KMS-11 (cell line): ENCODE measurements at regions not wholly inside any gene's neighbourhood (a gene's known extent, or its start where the extent isn't known, plus 50 kb on each side); places are given as distances from the start of the nearest gene placed in this dataset.

Experiments used
- H2AFZ ChIP-seq: fragments of 200-600 bp; sonication (generic); 2 replicates; pipeline ENCODE4 v1.6.1; 2016; ENCODE audit warnings: antibody characterized with exemption, mixed run types, low read depth
- H3K27ac ChIP-seq: fragments of 200-600 bp; sonication (generic); 2 replicates; pipeline ENCODE4 v1.6.1; 2016; ENCODE audit warnings: mild to moderate bottlenecking, mixed run types
- H3K27me3 ChIP-seq: fragments of 200-600 bp; sonication (generic); 2 replicates; pipeline ENCODE4 v1.6.1; 2017; ENCODE audit warnings: mild to moderate bottlenecking, low read depth, mixed run types, moderate library complexity; ENCODE audit not compliant: insufficient read depth
- H3K36me3 ChIP-seq: fragments of 200-600 bp; sonication (generic); 2 replicates; pipeline ENCODE4 v1.6.1; 2017; ENCODE audit warnings: mild to moderate bottlenecking, mixed run types; ENCODE audit not compliant: insufficient read depth
- H3K4me1 ChIP-seq: fragments of 200-600 bp; sonication (generic); 2 replicates; pipeline ENCODE4 v1.6.1; 2016; ENCODE audit warnings: mild to moderate bottlenecking, low read depth, mixed run types; ENCODE audit not compliant: poor library complexity, severe bottlenecking
- H3K4me2 ChIP-seq: fragments of 200-600 bp; sonication (generic); 2 replicates; pipeline ENCODE4 v1.7.0; 2016; ENCODE audit warnings: mild to moderate bottlenecking, mixed run types
- H3K4me3 ChIP-seq: fragments of 200-600 bp; sonication (generic); IDR thresholded peaks from 2 replicates; pipeline ENCODE4 v1.6.1; 2017; ENCODE audit warnings: low read depth, low read length, mixed read lengths; ENCODE audit not compliant: insufficient read depth
- H3K79me2 ChIP-seq: fragments of 200-600 bp; sonication (generic); 2 replicates; pipeline ENCODE4 v1.6.1; 2016; ENCODE audit warnings: low read depth, mixed run types; ENCODE audit not compliant: insufficient read depth
- H3K9ac ChIP-seq: fragments of 200-600 bp; sonication (generic); 2 replicates; pipeline ENCODE4 v1.6.1; 2016; ENCODE audit warnings: mild to moderate bottlenecking, mixed run types
- H4K20me1 ChIP-seq: fragments of 200-600 bp; sonication (generic); 2 replicates; pipeline ENCODE4 v1.6.1; 2016; ENCODE audit warnings: mild to moderate bottlenecking, mixed run types; ENCODE audit not compliant: insufficient read depth
- TF ChIP-seq, protein P1 (sequence below): fragments of 200-600 bp; sonication (generic); conservative IDR thresholded peaks from 2 replicates; pipeline ENCODE4 v1.6.1; 2017; ENCODE audit warnings: low read depth, mild to moderate bottlenecking, antibody characterized with exemption, low read length, moderate library complexity, mixed read lengths

DNA sequence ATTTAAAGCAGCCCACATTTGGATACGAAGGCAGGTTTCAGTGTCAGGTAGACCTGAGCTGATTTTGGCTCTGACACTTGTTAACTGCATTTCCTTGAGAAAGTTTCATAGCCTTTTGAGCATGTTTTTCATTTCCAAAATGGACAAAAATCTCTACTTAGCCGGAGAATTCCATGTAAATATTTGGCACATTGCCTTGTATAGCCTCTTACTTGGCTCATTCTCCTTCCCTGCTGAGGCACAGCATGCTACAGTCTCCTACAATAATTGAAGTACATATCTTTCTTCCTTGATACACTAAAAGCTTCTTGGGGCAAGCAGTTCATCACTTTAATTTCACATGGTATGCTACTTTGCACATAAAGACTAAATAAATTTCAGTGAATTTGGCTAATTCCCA, 772.2 kb upstream of the CHAC2 start:
- Histone ChIP-seq H3K27me3 (no peaks in the 10 kb centered on the region), H3K4me2 (no peak overlapping the region), H3K79me2 (no peaks in the 10 kb centered on the region), H3K27ac (no peak overlapping the region), H3K36me3 (no peaks in the 10 kb centered on the region), H3K4me1 (no peaks in the 10 kb centered on the region), H2AFZ (no peak overlapping the region), H3K4me3 (no peak overlapping the region), H4K20me1 (no peaks in the 10 kb centered on the region), H3K9ac (no peak overlapping the region)
- TF ChIP-seq, protein P1, sequence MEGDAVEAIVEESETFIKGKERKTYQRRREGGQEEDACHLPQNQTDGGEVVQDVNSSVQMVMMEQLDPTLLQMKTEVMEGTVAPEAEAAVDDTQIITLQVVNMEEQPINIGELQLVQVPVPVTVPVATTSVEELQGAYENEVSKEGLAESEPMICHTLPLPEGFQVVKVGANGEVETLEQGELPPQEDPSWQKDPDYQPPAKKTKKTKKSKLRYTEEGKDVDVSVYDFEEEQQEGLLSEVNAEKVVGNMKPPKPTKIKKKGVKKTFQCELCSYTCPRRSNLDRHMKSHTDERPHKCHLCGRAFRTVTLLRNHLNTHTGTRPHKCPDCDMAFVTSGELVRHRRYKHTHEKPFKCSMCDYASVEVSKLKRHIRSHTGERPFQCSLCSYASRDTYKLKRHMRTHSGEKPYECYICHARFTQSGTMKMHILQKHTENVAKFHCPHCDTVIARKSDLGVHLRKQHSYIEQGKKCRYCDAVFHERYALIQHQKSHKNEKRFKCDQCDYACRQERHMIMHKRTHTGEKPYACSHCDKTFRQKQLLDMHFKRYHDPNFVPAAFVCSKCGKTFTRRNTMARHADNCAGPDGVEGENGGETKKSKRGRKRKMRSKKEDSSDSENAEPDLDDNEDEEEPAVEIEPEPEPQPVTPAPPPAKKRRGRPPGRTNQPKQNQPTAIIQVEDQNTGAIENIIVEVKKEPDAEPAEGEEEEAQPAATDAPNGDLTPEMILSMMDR = no peak

DNA sequence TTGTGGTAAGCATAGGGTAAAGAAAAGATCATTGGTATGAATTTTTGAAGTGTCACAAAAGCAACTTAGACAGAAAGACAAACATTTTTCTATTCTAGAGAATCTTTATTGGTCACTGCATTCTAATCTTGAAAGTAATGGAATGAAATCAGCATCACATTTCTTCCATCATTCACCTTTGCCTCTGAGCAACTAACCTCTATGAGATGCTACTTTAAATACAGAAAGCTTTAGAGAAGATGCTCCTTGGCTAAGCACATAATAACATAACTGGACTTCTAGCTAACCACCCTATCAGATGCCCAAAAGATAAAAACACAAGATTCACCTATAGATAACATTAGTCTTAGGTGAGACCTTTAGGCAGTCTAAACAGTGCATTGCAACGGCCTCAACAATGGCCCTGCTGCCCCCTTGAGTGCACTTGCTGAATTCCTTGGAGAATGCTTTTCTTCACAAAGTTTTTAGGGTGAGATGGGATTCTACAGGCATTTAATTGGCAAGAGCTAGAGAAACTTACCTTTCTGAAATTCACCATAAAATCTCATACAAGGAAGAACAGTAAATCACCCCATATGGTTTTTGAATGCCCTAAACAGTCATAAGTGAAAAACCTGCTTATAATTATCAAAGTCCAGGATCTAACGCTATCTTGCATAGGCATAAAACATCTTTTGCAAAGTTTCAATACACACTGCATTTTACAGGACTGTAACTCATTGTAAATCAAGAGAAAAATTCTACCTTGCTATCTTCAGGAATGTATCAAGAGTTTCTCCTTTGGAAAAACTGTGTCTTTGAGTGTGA, 791.3 kb upstream of the CHAC2 start:
- no peaks in the 10 kb centered on the region for H3K79me2 ChIP-seq
- TF ChIP-seq, protein P1 = peak; percentile 38; the same call in 1 of the 2 replicates
- no peaks in the 10 kb centered on the region for H4K20me1 ChIP-seq

DNA sequence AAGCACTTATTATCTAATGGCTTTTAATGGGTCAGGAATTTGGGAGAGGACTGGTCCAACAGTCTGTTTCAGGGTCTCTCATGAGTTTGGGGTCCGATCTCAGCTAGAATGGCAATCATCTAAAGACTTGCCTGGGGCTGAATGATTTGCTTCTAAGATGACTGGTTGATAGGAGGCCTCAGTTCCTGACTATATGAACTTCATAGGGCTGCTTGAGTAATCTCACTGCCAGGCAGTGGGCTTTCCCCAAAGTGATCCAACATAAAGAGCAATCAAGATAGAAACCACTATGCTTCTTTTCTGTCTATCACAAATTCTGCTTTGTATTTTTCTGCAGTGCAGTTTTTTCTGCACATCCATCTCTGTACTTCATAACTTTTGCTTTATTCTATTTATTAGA, 793.5 kb upstream of the CHAC2 start:
- TF ChIP-seq, protein P1 = no peak
- Histone ChIP-seq H4K20me1 (no peaks in the 10 kb centered on the region), H3K9ac (no peak overlapping the region), H3K4me1 (no peaks in the 10 kb centered on the region), H2AFZ (no peak overlapping the region), H3K79me2 (no peaks in the 10 kb centered on the region), H3K4me2 (no peak overlapping the region), H3K27me3 (no peaks in the 10 kb centered on the region), H3K36me3 (no peaks in the 10 kb centered on the region), H3K27ac (no peak overlapping the region), H3K4me3 (no peak overlapping the region)

More for the DNA sequence above, 791.3 kb upstream of the CHAC2 start:
- Histone ChIP-seq H3K36me3 (no peaks in the 10 kb centered on the region), H2AFZ (no peak overlapping the region), H3K9ac (no peak overlapping the region), H3K4me2 (no peak overlapping the region), H3K4me3 (no peak overlapping the region), H3K27ac (no peak overlapping the region), H3K4me1 (no peaks in the 10 kb centered on the region), H3K27me3 (no peaks in the 10 kb centered on the region)

DNA sequence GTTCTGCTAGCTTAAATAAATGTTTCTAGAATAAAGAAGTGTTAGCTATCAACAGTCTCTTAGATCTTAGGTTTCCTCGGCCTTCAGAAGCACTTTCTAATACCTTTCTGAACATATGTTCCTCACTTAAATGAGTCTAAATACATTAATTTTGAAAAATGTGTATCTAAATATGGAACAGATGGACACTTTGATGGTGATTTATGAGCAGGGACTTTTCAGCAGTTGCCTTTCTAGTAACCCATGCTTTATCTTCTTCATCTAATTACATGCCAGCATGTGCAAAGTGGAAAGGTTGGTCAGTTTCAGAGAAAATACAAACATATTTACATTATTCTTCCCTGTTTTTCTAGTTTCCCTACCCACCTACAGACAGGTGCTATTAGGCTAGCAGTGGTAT, 797.0 kb upstream of the CHAC2 start:
- TF ChIP-seq, protein P1 = no peak
- Histone ChIP-seq H3K27me3 (no peaks in the 10 kb centered on the region), H3K4me1 (peaks cover 5% of the 10 kb centered on the region), H3K9ac (no peak overlapping the region), H2AFZ (no peak overlapping the region), H3K27ac (no peak overlapping the region), H3K79me2 (no peaks in the 10 kb centered on the region), H3K4me3 (no peak overlapping the region), H3K36me3 (no peaks in the 10 kb centered on the region), H4K20me1 (no peaks in the 10 kb centered on the region), H3K4me2 (no peak overlapping the region)
